NCI-H510A (cell line): ENCODE measurements at regions not wholly inside any gene's neighbourhood (a gene's known extent, or its start where the extent isn't known, plus 50 kb on each side); places are given as distances from the start of the nearest gene placed in this dataset.

Experiments
- DNase-seq: peaks from one replicate; lab custom pipeline; 2025; lab: John Stamatoyannopoulos, UW

GRCh38 chr15:70185251-70185711 is 87.6 kb upstream of the TLE3 start:
- no peak for DNase-seq

DNA sequence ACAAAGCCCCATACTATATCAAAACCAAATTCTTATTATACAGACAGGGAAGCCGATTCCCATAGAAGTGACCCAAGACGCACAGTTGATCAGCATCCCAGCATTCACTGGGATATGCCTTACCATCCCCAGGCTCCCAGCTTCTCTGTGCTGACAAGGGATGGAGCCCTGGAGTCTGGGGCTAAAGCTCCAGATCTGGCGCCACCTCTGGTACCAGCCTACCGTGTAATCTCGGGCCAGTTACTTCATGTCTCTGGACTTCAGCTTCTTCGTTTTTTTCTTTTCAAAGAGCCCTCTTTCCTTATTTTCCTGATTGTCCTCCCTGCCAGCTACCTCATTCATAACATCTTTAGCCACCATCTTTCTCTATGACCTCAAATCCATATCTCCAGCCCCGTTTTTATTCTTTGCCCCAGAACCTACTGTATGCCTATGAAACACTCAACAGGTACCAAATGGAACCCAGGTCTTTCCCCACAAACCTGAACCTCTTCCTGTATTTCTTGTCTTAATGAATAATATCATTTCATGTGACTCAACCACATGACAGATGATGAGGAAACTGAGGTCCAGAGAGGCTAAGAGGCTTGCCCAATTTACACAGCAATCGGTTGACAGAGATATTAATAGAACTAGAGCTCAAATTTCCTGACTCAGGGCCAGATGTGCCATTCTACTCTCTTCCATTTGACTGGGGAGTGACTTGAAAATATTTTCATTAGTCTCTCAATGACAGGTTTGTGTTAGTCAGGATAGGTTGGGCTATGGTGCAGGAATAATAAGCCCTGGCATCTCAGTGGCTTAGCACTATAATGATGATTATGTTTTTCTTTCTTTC is 85.4 kb upstream of the TLE3 start:
- DNase-seq, result no peak

- DNase-seq, result no peak
These were observed 84.0 kb upstream of the TLE3 start for GRCh38 chr15:70181626-70182255.

- no peak for DNase-seq
These were observed 82.6 kb upstream of the TLE3 start for GRCh38 chr15:70180186-70180875.

DNA sequence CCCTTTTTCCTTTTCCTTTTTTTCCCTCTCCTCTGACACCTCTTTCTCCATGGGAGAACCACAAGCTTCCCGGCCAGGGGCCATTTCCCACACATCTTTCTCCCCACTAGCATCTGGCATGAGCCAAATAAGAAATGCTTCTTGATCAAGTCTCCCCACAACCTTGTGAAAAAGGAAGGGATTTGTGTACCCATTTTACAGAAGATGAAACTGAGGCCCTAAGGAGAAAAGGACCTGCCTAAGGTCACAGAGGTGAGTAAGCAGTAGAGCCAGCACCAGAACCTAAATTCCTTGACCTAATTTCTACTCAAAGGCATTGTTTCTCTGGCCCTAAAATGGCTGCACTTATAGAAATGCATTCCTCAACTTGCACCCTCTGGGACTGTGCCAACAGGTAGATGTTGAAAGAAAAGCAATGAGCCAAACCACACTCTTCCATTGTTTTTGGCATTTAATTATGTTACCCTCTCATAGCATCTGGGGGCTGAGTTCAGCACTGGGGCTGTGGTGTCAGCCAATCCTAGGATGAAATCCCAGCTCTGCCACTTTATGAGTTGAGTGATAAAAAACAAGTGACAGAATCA is 81.7 kb upstream of the TLE3 start:
- DNase-seq, result no peak

DNA sequence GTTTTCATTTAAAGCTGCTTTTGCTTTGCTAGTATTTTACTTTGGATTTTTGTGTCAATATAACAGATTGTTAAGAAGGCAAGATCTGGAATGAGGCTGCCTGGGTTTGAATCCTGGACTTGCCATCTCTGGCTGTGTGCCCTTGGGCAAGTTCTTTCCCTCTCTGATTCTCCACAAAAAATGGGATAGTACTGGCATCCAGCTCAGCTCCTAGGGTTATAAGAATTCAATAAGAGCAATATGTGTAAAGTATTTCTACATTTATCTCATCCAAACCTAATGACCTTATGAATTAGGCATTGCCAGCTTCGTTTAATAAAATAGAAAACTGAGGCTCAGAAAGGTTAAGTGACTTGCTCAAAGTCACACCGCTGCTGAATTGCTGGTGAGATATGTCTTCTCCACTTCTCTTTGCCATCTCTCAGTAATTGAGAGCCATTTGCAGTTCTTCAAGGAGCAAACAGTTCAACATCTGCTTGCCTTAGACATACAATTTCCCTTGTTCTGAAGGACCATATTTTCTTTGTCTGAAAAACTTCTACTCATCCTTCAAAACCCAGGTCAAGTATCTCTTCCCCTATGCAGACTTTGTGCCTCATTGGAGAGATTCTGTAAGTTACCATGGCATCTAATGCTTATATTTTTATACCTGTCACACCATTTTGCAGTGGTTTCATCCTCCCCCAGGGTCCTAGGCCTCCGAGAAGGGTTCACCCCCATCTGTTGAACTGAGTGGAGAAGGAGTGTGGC is 80.8 kb upstream of the TLE3 start:
- no peak for DNase-seq

DNA sequence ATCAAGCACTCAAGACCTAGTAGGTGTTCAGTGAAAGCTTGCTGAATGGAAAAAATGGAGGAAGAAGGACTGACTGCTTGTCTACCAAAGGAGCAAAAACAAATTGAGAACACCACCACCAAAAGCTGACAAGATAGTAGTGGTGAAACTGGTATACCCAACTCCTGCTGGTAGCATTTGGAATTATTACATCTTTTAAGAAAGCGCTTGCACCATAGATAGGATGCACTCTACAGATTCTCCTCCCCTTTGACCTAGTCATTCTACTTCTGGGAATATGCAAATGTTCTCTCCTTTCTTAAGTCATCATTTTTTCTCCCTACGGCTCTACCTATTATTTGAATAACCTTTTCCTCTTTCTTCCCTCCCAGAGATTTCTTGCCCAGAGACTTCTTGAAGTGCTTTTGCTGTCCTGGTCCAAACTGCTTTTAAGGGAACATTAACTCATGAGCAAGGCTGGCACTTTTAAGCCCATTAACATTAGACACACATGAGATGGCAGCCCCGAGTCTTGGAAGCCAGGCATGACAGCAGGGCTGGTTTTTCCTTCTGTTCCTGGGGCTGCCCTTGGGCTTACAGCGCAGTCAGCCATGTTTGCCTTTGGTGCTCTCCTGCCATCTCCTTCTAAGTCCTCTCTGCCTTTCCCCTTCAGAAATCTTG is 75.0 kb upstream of the TLE3 start:
- DNase-seq, result no peak

- no peak for DNase-seq
These were observed 74.4 kb upstream of the TLE3 start for GRCh38 chr15:70172124-70172523.

- DNase-seq, result no peak
These were observed 73.7 kb upstream of the TLE3 start for GRCh38 chr15:70171256-70171886.

- DNase-seq, result no peak
These were observed 72.5 kb upstream of the TLE3 start for GRCh38 chr15:70170096-70170699.

- DNase-seq, result no peak
These were observed 71.4 kb upstream of the TLE3 start for GRCh38 chr15:70169147-70169546.

- no peak for DNase-seq
These were observed 69.4 kb upstream of the TLE3 start for GRCh38 chr15:70167155-70167554.

DNA sequence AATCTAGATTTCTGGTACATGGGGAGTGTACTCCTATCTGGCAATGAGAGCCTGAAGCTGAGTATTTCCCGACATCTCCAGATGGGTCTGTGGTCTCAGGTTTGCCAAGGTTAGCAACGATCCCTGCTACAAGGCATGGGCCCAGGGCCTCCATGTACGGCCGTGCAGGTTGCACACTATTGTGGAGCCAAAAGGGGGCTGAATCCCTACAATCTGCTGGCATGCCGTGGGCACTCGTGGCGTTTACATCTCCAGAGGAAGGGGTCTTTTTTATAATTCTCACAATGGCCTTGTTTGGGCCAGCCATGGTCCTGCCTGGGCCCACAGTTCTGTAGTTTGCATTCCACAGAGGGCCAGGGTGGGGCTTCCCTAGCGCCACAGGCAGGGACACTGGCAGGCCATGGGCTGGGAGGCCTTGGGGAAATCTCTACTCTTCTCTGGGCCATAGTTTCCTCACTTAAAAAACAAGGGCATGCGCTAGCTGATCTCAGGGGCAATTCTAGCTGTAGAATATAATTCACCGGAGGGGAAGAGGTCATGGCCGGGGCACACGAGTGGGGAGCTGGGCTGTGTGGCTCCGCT is 68.9 kb upstream of the TLE3 start:
- DNase-seq, result no peak

- DNase-seq, result no peak
These were observed 68.1 kb upstream of the TLE3 start for GRCh38 chr15:70165716-70166284.

GRCh38 chr15:70164910-70165715 is 67.4 kb upstream of the TLE3 start:
- DNase-seq, result no peak

GRCh38 chr15:70164156-70164900 is 66.6 kb upstream of the TLE3 start:
- DNase-seq, result no peak

DNA sequence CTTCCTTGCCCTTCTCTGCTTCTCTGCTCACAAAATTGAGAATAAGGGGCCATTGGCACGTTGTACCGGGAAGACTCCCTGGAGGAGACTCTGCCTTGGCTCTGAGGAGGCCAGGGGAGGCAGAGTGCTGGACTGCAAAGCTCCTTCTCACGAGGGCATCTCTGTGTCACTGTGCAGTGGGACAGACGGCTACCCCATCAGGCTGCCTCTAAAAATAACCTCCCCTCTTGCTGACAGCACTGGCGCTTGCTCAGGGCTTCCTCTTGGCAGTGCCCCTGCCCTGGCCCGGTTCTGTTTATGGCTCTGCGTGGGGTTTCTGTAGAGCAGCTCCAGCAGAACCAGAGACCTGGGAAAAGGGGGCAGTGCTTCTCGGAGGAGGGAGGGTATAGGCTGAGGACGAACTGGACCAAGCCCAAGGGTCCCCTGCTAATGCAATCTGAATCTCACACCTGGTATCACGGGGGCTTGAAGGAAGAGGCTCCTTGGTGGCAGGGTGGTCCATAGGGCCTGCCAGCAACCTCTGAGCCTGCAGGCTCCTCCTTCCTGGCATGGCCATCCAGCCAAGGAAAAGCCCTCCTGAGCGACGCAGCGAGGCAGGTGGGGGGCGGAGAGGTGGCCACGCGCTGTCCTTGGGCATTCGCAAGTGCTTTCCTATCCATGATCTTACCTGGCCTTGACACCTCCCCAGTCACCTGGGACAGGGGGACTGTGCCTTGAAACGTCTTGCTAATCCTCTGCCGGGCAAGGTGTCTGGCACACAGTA is 63.3 kb upstream of the TLE3 start:
- DNase-seq, result no peak
